Neuronal stem cell (in vitro differentiated cells): ENCODE measurements at regions not wholly inside any gene's neighbourhood (a gene's known extent, or its start where the extent isn't known, plus 50 kb on each side); places are given as distances from the start of the nearest gene placed in this dataset.

Experiments
- DNase-seq: peaks from one replicate; pipeline ENCODE4 v3.0.0-alpha.2; 2013; ENCODE audit warnings: low spot score
- H2AFZ ChIP-seq: one replicate; pipeline ENCODE4 v1.6.1; 2013; ENCODE audit warnings: mild to moderate bottlenecking, low read length, inconsistent platforms
- H2AK5ac ChIP-seq: 2 replicates; pipeline ENCODE4 v1.6.1; 2013; ENCODE audit warnings: low read depth, mild to moderate bottlenecking, inconsistent platforms, low read length, moderate library complexity, mixed read lengths
- H2BK120ac ChIP-seq: 2 replicates; pipeline ENCODE4 v1.6.1; 2013; ENCODE audit warnings: low read depth, mild to moderate bottlenecking, inconsistent platforms, low read length, moderate library complexity, mixed read lengths
- H2BK12ac ChIP-seq: one replicate; pipeline ENCODE4 v1.6.1; 2013; ENCODE audit warnings: low read length, inconsistent platforms
- H2BK15ac ChIP-seq: 2 replicates; pipeline ENCODE4 v1.6.1; 2013; ENCODE audit warnings: mild to moderate bottlenecking, low read length, inconsistent platforms, mixed read lengths
- H2BK5ac ChIP-seq: one replicate; pipeline ENCODE4 v1.6.1; 2013; ENCODE audit warnings: inconsistent platforms, mild to moderate bottlenecking, low read length, moderate library complexity
- H3K14ac ChIP-seq: one replicate; pipeline ENCODE4 v1.6.1; 2013; ENCODE audit warnings: low read length, inconsistent platforms
- H3K18ac ChIP-seq: 2 replicates; pipeline ENCODE4 v1.6.1; 2013; ENCODE audit warnings: low read length, inconsistent platforms
- H3K23ac ChIP-seq: 2 replicates; pipeline ENCODE4 v1.6.1; 2013; ENCODE audit warnings: low read depth, mild to moderate bottlenecking, mixed read lengths, low read length, inconsistent platforms; ENCODE audit not compliant: poor library complexity
- H3K27ac ChIP-seq: replicated peaks from 3 replicates; pipeline ENCODE4 v1.5.1; 2013; ENCODE audit warnings: low read length, inconsistent platforms
- H3K27me3 ChIP-seq, 3 experiments: 2 replicates each; pipeline ENCODE4 v1.6.1; 2013; ENCODE audit warnings: low read length in 3 of 3, mild to moderate bottlenecking in 2 of 3, inconsistent platforms in 1 of 3, low read depth in 1 of 3, mixed read lengths in 1 of 3, moderate library complexity in 1 of 3; ENCODE audit not compliant: control insufficient read depth in 3 of 3, insufficient read depth in 3 of 3
- H3K36me3 ChIP-seq, 2 donors: replicated peaks in 1 of 2; 2 replicates each; pipeline ENCODE4 v1.6.1; 2013; ENCODE audit warnings: low read length in 2 of 2; ENCODE audit not compliant: control insufficient read depth in 2 of 2, insufficient read depth in 2 of 2
- H3K4ac ChIP-seq: 2 replicates; pipeline ENCODE4 v1.6.1; 2013; ENCODE audit warnings: inconsistent platforms, mild to moderate bottlenecking, low read length, moderate library complexity
- H3K4me1 ChIP-seq, 2 donors: 1 replicate in 1 of 2; 2 replicates in 1 of 2; pipeline ENCODE4 v1.6.1; 2013; ENCODE audit warnings: low read length in 2 of 2, low read depth in 1 of 2; ENCODE audit not compliant: control insufficient read depth in 2 of 2, insufficient read depth in 1 of 2
- H3K4me2 ChIP-seq: one replicate; pipeline ENCODE4 v1.6.1; 2013; ENCODE audit warnings: mild to moderate bottlenecking, low read length, inconsistent platforms; ENCODE audit not compliant: insufficient read depth, poor library complexity, severe bottlenecking
- H3K4me3 ChIP-seq, 2 donors: 2 replicates each; pipeline ENCODE4 v1.5.1; 2013; ENCODE audit warnings: low read length in 2 of 2, mild to moderate bottlenecking in 2 of 2, inconsistent platforms in 1 of 2, moderate library complexity in 1 of 2
- H3K79me1 ChIP-seq: one replicate; pipeline ENCODE4 v1.6.1; 2013; ENCODE audit warnings: low read depth, mild to moderate bottlenecking, inconsistent platforms, low read length, moderate library complexity
- H3K9ac ChIP-seq: one replicate; pipeline ENCODE4 v1.6.1; 2013; ENCODE audit warnings: mild to moderate bottlenecking, low read depth, low read length, inconsistent platforms; ENCODE audit not compliant: poor library complexity
- H3K9me3 ChIP-seq, 2 donors: replicated peaks in 1 of 2; 2 replicates each; pipeline versions ENCODE3 to v1.6.1; 2013; ENCODE audit warnings: low read length in 2 of 2, mild to moderate bottlenecking in 2 of 2, inconsistent platforms in 1 of 2, low read depth in 1 of 2, mixed read lengths in 1 of 2, moderate library complexity in 1 of 2; ENCODE audit not compliant: control insufficient read depth in 2 of 2, insufficient read depth in 1 of 2
- H4K8ac ChIP-seq: one replicate; pipeline ENCODE4 v1.6.1; 2013; ENCODE audit warnings: low read depth, mild to moderate bottlenecking, inconsistent platforms, low read length, moderate library complexity
- H4K91ac ChIP-seq: one replicate; pipeline ENCODE4 v1.6.1; 2013; ENCODE audit warnings: low read length, low read depth, mild to moderate bottlenecking, inconsistent platforms; ENCODE audit not compliant: poor library complexity
- WGBS, 2 donors: extraction: QIAGEN DNeasy Blood & Tissue Kit; methylation state at CpG; one replicate each; pipeline ENCODE4 v1.1.7; 2013; ENCODE audit warnings: missing lambda C conversion rate in 2 of 2, mixed read lengths in 1 of 2; ENCODE audit not compliant: insufficient read length in 2 of 2, insufficient replicate concordance in 1 of 2; ENCODE audit errors: extremely low coverage in 2 of 2; 5-methylcytosine and 5-hydroxymethylcytosine counted together

GRCh38 chr1:234989479-234990327 is 138.9 kb downstream of the TOMM20 start:
- Histone ChIP-seq H3K27me3 (no peaks in the 10 kb centered on the region), H3K36me3 (no peaks in the 10 kb centered on the region), H2BK120ac (no peak overlapping the region), H4K91ac (no peak overlapping the region), H3K18ac (peak overlapping the region; percentile 60), H3K9me3 (no peaks in the 10 kb centered on the region), H3K4me3 (no peak overlapping the region), H3K79me1 (no peaks in the 10 kb centered on the region), H3K27ac (peak overlapping the region; percentile 24), H3K4ac (no peak overlapping the region), H2BK5ac (no peak overlapping the region), H2BK15ac (no peak overlapping the region), H3K4me2 (no peak overlapping the region), H3K14ac (no peak overlapping the region), H2AFZ (no peak overlapping the region), H3K4me1 (peaks cover 18 to 22% of the 10 kb centered on the region in 2 donors), H2AK5ac (peak overlapping the region; percentile 13), H3K23ac (no peak overlapping the region), H2BK12ac (peak overlapping the region; percentile 16), H3K9ac (no peak overlapping the region), H4K8ac (no peak overlapping the region)
- WGBS, 2 donors, result no CpG with 5 or more reads among the region's 15 CpGs
- no peak for DNase-seq

GRCh38 chr1:234989019-234989418 is 139.6 kb downstream of the TOMM20 start:
- H3K4me2 ChIP-seq, result no peak overlapping the region
- H2AFZ ChIP-seq, result no peak overlapping the region
- H3K14ac ChIP-seq, result no peak overlapping the region
- no peaks in the 10 kb centered on the region for H3K9me3 ChIP-seq
- H2BK12ac ChIP-seq, result no peak overlapping the region
- H3K23ac ChIP-seq, result no peak overlapping the region
- no peak overlapping the region for H3K18ac ChIP-seq
- H2AK5ac ChIP-seq, result no peak overlapping the region
- no peak overlapping the region for H2BK15ac ChIP-seq
- no peaks in the 10 kb centered on the region for H3K79me1 ChIP-seq
- no peak overlapping the region for H3K4ac ChIP-seq
- no peak overlapping the region for H4K8ac ChIP-seq
- H3K9ac ChIP-seq, result no peak overlapping the region
- no peak overlapping the region for H2BK5ac ChIP-seq
- WGBS, 2 donors, result no CpG with 5 or more reads among the region's 6 CpGs
- H3K27ac ChIP-seq, result peak overlapping the region; percentile 24
- no peaks in the 10 kb centered on the region for H3K27me3 ChIP-seq
- H2BK120ac ChIP-seq, result no peak overlapping the region
- no peak overlapping the region for H3K4me3 ChIP-seq
- H3K36me3 ChIP-seq, result no peaks in the 10 kb centered on the region
- no peak overlapping the region for H4K91ac ChIP-seq
- H3K4me1 ChIP-seq, result peaks cover 21 to 28% of the 10 kb centered on the region in 2 donors
- DNase-seq, result peak; percentile 37

GRCh38 chr1:234988536-234988935 is 140.1 kb downstream of the TOMM20 start:
- Histone ChIP-seq H2BK120ac (no peak overlapping the region), H3K9ac (no peak overlapping the region), H4K91ac (no peak overlapping the region), H3K4me2 (no peak overlapping the region), H3K27me3 (no peaks in the 10 kb centered on the region), H4K8ac (no peak overlapping the region), H3K9me3 (no peaks in the 10 kb centered on the region), H3K23ac (no peak overlapping the region), H3K4me3 (no peak overlapping the region), H3K18ac (no peak overlapping the region), H2BK12ac (no peak overlapping the region), H3K4ac (no peak overlapping the region), H3K14ac (no peak overlapping the region), H2AFZ (no peak overlapping the region), H2BK5ac (no peak overlapping the region), H2AK5ac (no peak overlapping the region), H3K27ac (no peak overlapping the region), H2BK15ac (no peak overlapping the region), H3K36me3 (no peaks in the 10 kb centered on the region), H3K4me1 (peaks cover 21 to 31% of the 10 kb centered on the region in 2 donors), H3K79me1 (no peaks in the 10 kb centered on the region)
- WGBS, 2 donors, result no CpG with 5 or more reads among the region's 4 CpGs
- no peak for DNase-seq

- no peak overlapping the region for H3K4ac ChIP-seq
- H3K27ac ChIP-seq, result peak overlapping the region; percentile 90
- no peak overlapping the region for H2BK5ac ChIP-seq
- H3K27me3 ChIP-seq, result no peaks in the 10 kb centered on the region
- no peak overlapping the region for H3K23ac ChIP-seq
- H3K4me1 ChIP-seq, result peaks cover 21 to 31% of the 10 kb centered on the region in 2 donors
- H2BK15ac ChIP-seq, result peak overlapping the region; percentile 16
- no peak overlapping the region for H4K8ac ChIP-seq
- H3K79me1 ChIP-seq, result no peaks in the 10 kb centered on the region
- H2AK5ac ChIP-seq, result peak overlapping the region; percentile 69
- H2BK12ac ChIP-seq, result no peak overlapping the region
- no peak overlapping the region for H2BK120ac ChIP-seq
- no peak overlapping the region for H2AFZ ChIP-seq
- WGBS, 2 donors, result no CpG with 5 or more reads among the region's 2 CpGs
- no peak overlapping the region for H4K91ac ChIP-seq
- no peak for DNase-seq
- no peak overlapping the region for H3K14ac ChIP-seq
- no peak overlapping the region for H3K9ac ChIP-seq
- no peak overlapping the region for H3K4me2 ChIP-seq
- no peaks in the 10 kb centered on the region for H3K36me3 ChIP-seq
- H3K4me3 ChIP-seq, result no peak overlapping the region
- no peaks in the 10 kb centered on the region for H3K9me3 ChIP-seq
- H3K18ac ChIP-seq, result peak overlapping the region; percentile 86
Observed at GRCh38 chr1:234988155-234988517, 140.5 kb downstream of the TOMM20 start.
